ENCODE measurements at regions not wholly inside any gene's neighbourhood (a gene's known extent, or its start where the extent isn't known, plus 50 kb on each side); places are given as distances from the start of the nearest gene placed in this dataset.

- no peak for TF ChIP-seq POLR2A (IDR thresholded peaks at IDR 0.05; ENCODE audit: low read length)
- TF ChIP-seq GATA1 (IDR thresholded peaks at IDR 0.05; ENCODE audit: low read depth, low read length): no peak
Measured at GRCh38 chr6:98687752-98688151, 146.6 kb upstream of the POU3F2 start.
